ENCODE measurements at regions not wholly inside any gene's neighbourhood (a gene's known extent, or its start where the extent isn't known, plus 50 kb on each side); places are given as distances from the start of the nearest gene placed in this dataset.

DNA sequence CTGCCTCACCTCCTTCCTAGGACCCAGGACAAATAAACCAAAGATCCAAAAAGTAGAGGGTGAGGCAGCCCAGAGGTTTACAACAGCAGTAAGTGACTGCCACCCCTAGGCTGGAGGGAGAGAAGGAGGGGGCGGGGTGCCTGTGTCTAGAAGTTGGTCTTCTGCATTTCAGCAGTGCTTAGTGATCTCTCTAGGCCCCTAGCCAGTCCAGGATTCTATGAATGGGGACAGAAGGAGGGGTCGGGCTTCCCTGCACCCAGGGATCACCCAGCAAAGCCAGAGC lies 62.8 kb upstream of the KDM7A start:
- peaks cover 12% of the 10 kb centered on the region; the same call in 1 of the 2 replicates for H3K4me1 ChIP-seq (ENCODE audit: control insufficient read depth, insufficient read depth, low read length)
- no peak overlapping the region for H3K9ac ChIP-seq (ENCODE audit: low read length)
- H3K36me3 ChIP-seq (ENCODE audit: control insufficient read depth, insufficient read depth, low read length): no peaks in the 10 kb centered on the region
- no peak overlapping the region for H3K27ac ChIP-seq (ENCODE audit: low read depth, low read length)
- H3K27me3 ChIP-seq (ENCODE audit: control insufficient read depth, insufficient read depth, low read length): no peaks in the 10 kb centered on the region
- H3K9me3 ChIP-seq (ENCODE audit: control insufficient read depth, insufficient read depth, low read depth, low read length): no peaks in the 10 kb centered on the region
- no peak overlapping the region for H3K4me3 ChIP-seq (ENCODE audit: low read depth, low read length)

DNA sequence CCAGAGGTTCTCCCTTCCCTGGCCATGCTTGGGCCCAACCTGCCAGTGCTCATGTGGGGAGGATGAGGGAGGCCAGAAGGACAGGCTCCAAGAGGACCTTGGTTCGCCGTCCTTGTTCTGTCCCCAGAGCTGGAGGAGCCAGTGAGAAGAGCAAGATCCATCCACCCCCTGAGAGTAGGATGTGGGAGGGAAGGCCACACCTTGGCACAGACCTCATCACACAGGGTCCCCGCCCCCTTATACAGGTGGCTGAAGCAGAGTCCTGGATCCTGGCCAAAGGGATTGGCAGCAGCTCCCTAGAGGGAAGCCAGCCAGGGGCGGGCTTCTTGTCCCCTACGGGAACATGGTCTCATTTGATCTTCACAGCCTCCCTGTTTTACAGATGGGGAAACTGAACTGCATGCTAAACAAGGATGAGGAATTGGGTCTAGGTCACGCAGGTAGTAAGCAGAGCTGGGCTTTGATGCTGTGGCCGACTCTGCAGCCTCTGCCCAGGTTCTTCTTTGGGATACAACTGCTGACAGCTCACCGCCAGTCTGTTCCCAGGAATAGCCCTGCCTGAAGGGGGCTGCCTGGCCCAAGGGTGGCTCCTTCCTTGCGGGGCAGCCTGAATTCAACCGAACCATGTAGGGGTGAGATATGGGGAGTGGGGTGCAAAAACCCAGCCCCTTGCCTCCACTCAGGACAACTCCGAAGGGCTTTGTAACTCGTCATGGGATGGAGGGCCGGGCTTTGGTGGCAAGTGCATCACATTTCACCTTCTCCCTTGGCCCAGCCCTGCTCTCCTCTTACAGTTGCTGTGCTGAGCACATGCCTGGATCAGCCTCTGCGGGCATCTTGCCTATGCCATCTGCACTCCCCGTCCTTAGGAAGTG lies 62.2 kb upstream of the KDM7A start:
- Histone ChIP-seq H3K36me3 (ENCODE audit: control insufficient read depth, insufficient read depth, low read length) (no peaks in the 10 kb centered on the region), H3K9me3 (ENCODE audit: control insufficient read depth, insufficient read depth, low read depth, low read length) (no peaks in the 10 kb centered on the region), H3K4me1 (ENCODE audit: control insufficient read depth, insufficient read depth, low read length) (peaks cover 12% of the 10 kb centered on the region; the same call in 1 of the 2 replicates), H3K27me3 (ENCODE audit: control insufficient read depth, insufficient read depth, low read length) (no peaks in the 10 kb centered on the region), H3K4me3 (ENCODE audit: low read depth, low read length) (no peak overlapping the region), H3K9ac (ENCODE audit: low read length) (no peak overlapping the region), H3K27ac (ENCODE audit: low read depth, low read length) (no peak overlapping the region)

DNA sequence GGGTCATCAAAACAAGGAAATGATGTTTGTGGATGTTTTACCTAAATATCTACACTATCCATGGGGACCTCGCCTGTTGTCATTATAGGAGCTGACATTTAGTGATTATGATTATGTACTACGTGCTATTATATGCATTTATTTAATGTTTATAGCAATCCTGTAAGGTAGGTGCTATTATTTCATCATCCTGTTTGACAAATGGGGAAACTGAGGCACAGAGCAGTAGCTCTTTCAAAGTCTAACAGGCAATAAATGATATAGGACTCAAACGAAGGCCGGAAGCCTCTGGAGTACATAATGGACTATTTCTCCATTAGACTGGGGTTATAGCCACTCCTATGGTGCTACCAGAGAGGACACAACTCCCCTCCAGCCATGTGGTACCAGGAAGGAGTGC lies 60.6 kb upstream of the KDM7A start:
- no peaks in the 10 kb centered on the region for H3K36me3 ChIP-seq (ENCODE audit: control insufficient read depth, insufficient read depth, low read length)
- H3K4me3 ChIP-seq (ENCODE audit: low read depth, low read length): no peak overlapping the region
- no peaks in the 10 kb centered on the region for H3K9me3 ChIP-seq (ENCODE audit: control insufficient read depth, insufficient read depth, low read depth, low read length)
- peaks cover 8% of the 10 kb centered on the region; the same call in 1 of the 2 replicates for H3K4me1 ChIP-seq (ENCODE audit: control insufficient read depth, insufficient read depth, low read length)
- H3K27ac ChIP-seq (ENCODE audit: low read depth, low read length): no peak overlapping the region
- no peak overlapping the region for H3K9ac ChIP-seq (ENCODE audit: low read length)
- no peaks in the 10 kb centered on the region for H3K27me3 ChIP-seq (ENCODE audit: control insufficient read depth, insufficient read depth, low read length)

DNA sequence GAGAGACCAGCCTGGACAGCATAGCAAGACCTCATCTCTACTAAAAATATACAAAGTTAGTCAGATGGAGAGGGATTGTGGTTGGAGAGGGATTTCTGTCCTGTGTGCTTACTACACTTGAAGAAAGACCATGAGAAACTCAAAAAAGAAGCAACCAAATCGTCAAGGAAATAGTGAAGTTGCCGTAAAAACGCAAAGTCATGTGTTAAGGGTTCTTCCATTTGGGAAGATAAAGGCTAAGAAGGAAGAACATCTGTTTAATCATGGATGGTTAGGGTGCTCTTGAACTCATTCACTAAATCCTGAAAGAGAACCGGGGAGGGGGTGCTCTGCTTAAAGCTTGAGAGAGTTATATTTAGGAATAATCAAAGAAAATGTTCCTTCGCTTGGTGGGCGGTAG lies 59.8 kb upstream of the KDM7A start:
- no peak overlapping the region for H3K27ac ChIP-seq (ENCODE audit: low read depth, low read length)
- H3K36me3 ChIP-seq (ENCODE audit: control insufficient read depth, insufficient read depth, low read length): no peaks in the 10 kb centered on the region
- no peaks in the 10 kb centered on the region for H3K9me3 ChIP-seq (ENCODE audit: control insufficient read depth, insufficient read depth, low read depth, low read length)
- H3K9ac ChIP-seq (ENCODE audit: low read length): no peak overlapping the region
- peaks cover 7% of the 10 kb centered on the region for H3K4me1 ChIP-seq (ENCODE audit: control insufficient read depth, insufficient read depth, low read length)
- peaks cover 5% of the 10 kb centered on the region; the same call in 1 of the 2 replicates for H3K27me3 ChIP-seq (ENCODE audit: control insufficient read depth, insufficient read depth, low read length)
- no peak overlapping the region for H3K4me3 ChIP-seq (ENCODE audit: low read depth, low read length)

DNA sequence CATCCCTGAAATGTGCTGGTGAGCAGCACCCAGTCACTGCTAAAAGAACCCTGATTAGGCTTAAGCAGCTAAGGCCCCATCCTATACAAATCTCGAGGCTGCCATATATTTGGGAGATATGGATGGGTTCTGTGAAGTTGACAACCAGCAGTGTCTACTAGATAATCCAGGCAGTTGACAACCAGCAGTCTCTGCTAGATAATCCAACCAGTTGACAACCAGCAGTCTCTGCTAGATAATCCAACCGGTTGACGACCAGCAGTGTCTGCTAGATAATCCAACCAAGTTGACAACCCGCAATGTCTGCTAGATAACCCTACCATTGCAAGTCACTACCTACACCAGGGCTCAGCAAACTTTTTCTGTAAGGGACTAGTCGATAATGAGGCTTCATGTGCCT lies 58.3 kb upstream of the KDM7A start:
- Histone ChIP-seq H3K36me3 (ENCODE audit: control insufficient read depth, insufficient read depth, low read length) (no peaks in the 10 kb centered on the region), H3K9me3 (ENCODE audit: control insufficient read depth, insufficient read depth, low read depth, low read length) (no peaks in the 10 kb centered on the region), H3K9ac (ENCODE audit: low read length) (no peak overlapping the region), H3K4me1 (ENCODE audit: control insufficient read depth, insufficient read depth, low read length) (peaks cover 7% of the 10 kb centered on the region), H3K27me3 (ENCODE audit: control insufficient read depth, insufficient read depth, low read length) (peaks cover 15% of the 10 kb centered on the region; the same call in 1 of the 2 replicates), H3K4me3 (ENCODE audit: low read depth, low read length) (no peak overlapping the region), H3K27ac (ENCODE audit: low read depth, low read length) (no peak overlapping the region)

DNA sequence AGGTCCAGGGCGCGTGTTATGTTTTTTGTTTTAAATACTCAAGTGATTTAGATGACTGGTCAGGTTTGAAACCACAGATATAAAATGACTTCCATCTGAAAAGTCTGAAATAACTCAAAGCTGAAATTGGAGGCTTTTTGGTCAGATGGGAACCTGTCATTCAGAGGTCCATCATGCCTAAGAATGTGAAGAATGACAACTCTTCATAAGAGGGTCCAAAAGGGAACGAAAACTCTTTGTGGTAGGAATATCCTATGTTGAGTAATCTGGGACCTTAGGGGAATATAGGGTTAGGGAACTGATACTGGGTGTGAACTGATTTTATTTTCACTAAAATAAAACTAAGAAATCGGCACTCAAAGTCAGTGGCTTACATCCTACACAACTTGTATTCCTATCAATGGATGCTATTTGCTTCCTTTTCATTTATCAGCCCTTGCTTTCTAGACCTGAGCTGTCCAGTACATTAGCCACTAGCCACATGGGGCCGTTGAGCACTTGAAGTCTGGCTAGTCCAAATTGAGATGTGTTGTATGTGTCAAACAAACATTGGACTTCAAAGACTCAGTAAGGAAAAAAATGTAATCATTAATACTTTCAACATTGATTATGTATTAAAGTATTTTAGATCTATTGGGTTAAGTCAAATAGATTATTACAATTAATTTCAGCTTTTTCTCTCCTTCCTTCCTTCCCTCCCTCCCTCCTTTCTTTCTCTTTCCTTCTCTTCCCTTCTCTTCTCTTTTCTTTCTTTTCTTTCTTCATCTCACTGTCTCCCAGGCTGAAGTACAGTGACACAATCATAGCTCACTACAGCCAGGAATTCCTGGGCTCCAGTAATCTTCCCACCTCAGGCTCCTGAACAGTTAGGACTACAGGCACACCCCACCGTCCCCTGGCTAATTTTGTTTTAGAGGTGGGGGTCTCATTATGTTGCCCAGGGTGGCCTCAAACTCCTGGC lies 56.5 kb upstream of the KDM7A start:
- Histone ChIP-seq H3K27me3 (ENCODE audit: control insufficient read depth, insufficient read depth, low read length) (peaks cover 21% of the 10 kb centered on the region; the same call in 1 of the 2 replicates), H3K27ac (ENCODE audit: low read depth, low read length) (no peak overlapping the region), H3K9ac (ENCODE audit: low read length) (no peak overlapping the region), H3K9me3 (ENCODE audit: control insufficient read depth, insufficient read depth, low read depth, low read length) (no peaks in the 10 kb centered on the region), H3K4me3 (ENCODE audit: low read depth, low read length) (no peak overlapping the region), H3K4me1 (ENCODE audit: control insufficient read depth, insufficient read depth, low read length) (peaks cover 12% of the 10 kb centered on the region), H3K36me3 (ENCODE audit: control insufficient read depth, insufficient read depth, low read length) (no peaks in the 10 kb centered on the region)

DNA sequence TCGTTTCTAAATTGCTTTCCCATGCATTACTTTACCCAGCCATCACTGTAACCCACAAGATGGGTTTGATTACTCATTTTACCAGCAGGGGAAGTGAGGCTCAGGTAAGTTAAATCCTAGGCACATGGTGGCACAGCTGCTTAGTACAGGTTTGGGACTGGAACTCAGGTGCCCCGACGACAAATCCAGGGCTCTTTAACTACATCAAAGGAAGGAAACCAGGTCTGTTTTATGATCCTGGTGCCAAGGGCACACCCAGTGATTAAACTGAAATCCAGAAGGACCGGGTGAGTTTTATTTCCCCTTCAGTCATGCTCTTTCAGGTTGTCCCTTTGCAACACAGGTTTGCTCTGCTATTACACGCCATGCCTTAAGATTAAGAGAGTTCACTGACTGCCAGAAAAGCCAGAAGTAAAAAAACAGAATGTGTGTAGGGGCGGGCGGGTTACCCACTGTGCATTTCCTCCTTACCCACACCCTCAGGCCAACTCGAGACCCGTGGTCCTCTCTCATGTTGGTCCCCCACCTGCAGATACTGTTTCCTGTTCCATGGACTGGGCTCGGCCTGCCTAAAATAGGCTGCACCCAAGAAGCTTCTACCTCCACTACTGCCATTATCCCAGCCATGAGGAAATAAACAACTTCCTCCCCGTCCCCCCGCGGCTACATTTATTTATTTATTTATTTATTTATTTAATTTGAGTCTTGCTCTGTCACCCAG lies 55.1 kb upstream of the KDM7A start:
- peak overlapping the region; percentile 65 for H3K4me3 ChIP-seq (ENCODE audit: low read depth, low read length)

DNA sequence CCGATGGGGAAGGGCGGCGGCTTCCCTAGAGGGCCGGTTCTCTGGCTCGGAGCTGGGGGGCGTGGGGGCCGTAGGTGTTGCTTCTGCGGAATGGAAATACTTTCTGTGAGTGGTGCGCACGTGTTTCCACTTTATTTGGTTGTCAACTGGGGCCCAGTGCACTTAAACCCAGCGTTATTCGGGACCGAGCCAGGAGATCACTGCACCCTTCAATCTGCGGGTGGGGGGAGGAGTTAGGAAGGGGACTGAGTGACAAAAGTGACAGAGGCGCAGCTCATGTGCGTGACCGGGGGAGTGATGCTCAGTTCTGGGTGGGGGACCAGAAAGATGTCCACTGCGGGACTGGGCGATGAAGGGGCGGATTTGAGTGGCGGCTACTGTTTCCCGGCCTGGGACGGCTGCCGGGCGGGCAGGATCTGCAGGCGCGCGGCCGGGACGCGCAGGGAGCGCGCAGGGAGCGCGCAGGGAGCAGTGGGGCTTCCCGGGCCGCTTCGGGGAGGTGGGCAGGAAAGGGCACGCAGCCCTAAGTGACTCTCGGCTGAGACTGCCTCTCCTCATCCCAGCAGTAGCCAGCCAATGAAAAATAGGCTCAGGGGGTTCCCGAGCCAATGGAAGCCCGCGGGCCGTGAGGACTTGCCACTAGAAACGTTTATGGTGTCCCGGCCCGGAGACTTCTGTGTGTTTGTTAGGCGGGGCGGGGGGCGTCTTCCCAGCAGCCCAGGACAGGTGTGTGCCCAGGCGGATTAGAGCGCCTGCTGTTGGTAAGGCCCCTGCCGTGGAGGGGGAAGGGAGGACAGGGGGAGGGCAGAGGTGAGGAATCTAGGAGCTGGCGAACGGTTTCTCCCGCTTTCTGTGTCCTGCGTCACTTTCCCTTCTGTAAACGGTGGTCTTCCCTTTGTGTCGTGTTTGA lies 54.3 kb upstream of the KDM7A start:
- peaks cover 21% of the 10 kb centered on the region; the same call in 1 of the 2 replicates for H3K27me3 ChIP-seq (ENCODE audit: control insufficient read depth, insufficient read depth, low read length)

More for the DNA sequence above, 55.1 kb upstream of the KDM7A start:
- H3K36me3 ChIP-seq (ENCODE audit: control insufficient read depth, insufficient read depth, low read length): no peaks in the 10 kb centered on the region
- H3K4me1 ChIP-seq (ENCODE audit: control insufficient read depth, insufficient read depth, low read length): peaks cover 12% of the 10 kb centered on the region
- H3K27me3 ChIP-seq (ENCODE audit: control insufficient read depth, insufficient read depth, low read length): peaks cover 21% of the 10 kb centered on the region; the same call in 1 of the 2 replicates
- no peak overlapping the region for H3K27ac ChIP-seq (ENCODE audit: low read depth, low read length)
- H3K9me3 ChIP-seq (ENCODE audit: control insufficient read depth, insufficient read depth, low read depth, low read length): no peaks in the 10 kb centered on the region
- H3K9ac ChIP-seq (ENCODE audit: low read length): no peak overlapping the region

DNA sequence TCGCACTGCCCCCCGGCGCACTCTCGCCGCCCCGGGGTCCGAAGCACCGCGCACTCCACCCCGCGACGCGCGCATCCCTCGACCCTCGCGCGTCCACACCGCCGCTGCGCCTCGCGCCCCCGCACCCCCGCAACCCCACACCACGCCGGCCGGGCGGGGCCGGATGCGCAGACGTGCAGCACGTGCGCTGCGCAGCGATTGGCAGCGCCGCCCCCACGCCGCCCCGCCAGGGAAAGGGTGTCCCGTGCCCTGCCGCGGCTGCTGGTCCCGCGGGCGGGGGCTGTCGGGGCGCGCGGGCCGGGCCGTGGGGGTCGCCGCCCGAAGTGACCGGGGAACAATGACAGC lies 53.7 kb upstream of the KDM7A start:
- peaks cover 21% of the 10 kb centered on the region; the same call in 1 of the 2 replicates for H3K27me3 ChIP-seq (ENCODE audit: control insufficient read depth, insufficient read depth, low read length)
- H3K36me3 ChIP-seq (ENCODE audit: control insufficient read depth, insufficient read depth, low read length): no peaks in the 10 kb centered on the region
- no peak overlapping the region for H3K27ac ChIP-seq (ENCODE audit: low read depth, low read length)
- H3K9ac ChIP-seq (ENCODE audit: low read length): no peak overlapping the region
- no peaks in the 10 kb centered on the region for H3K9me3 ChIP-seq (ENCODE audit: control insufficient read depth, insufficient read depth, low read depth, low read length)
- peaks cover 12% of the 10 kb centered on the region for H3K4me1 ChIP-seq (ENCODE audit: control insufficient read depth, insufficient read depth, low read length)
- peak overlapping the region; percentile 65 for H3K4me3 ChIP-seq (ENCODE audit: low read depth, low read length)

More for the DNA sequence above, 54.3 kb upstream of the KDM7A start:
- H3K36me3 ChIP-seq (ENCODE audit: control insufficient read depth, insufficient read depth, low read length): no peaks in the 10 kb centered on the region
- H3K9ac ChIP-seq (ENCODE audit: low read length): no peak overlapping the region
- peak overlapping the region; percentile 65 for H3K4me3 ChIP-seq (ENCODE audit: low read depth, low read length)
- H3K4me1 ChIP-seq (ENCODE audit: control insufficient read depth, insufficient read depth, low read length): peaks cover 12% of the 10 kb centered on the region
- H3K27ac ChIP-seq (ENCODE audit: low read depth, low read length): no peak overlapping the region
- H3K9me3 ChIP-seq (ENCODE audit: control insufficient read depth, insufficient read depth, low read depth, low read length): no peaks in the 10 kb centered on the region

All from HUES6 (cell line).